ENCODE measurements at regions not wholly inside any gene's neighbourhood (a gene's known extent, or its start where the extent isn't known, plus 50 kb on each side); places are given as distances from the start of the nearest gene placed in this dataset.

DNA sequence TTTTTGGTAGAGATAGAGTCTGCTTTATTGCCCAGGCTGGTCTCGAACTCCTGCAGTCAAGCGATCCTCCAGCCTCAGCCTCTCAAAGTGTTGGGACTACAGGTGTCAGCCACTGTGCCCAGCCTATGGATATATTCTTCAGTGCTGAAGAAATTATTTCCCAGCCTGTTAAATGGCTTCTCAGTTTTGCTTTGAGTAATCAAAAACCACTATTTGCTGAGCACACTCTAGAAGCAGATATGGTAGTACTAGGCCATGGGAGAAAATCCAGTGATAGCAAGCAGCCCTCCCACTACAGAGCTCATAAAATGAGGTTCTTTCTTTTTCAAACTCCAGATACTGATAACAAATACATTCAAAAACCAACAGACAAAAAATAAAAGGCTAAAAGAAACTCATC lies 80.6 kb upstream of the CLDN10 start:
- H3K36me3 ChIP-seq (ENCODE audit: insufficient read depth, low read length): no peaks in the 10 kb centered on the region
- H3K4me3 ChIP-seq: no peak overlapping the region
- H3K27ac ChIP-seq: no peak overlapping the region
- H3K9me3 ChIP-seq (ENCODE audit: low read depth, low read length): no peaks in the 10 kb centered on the region
- TF ChIP-seq EZH2 (IDR thresholded peaks at IDR 0.05) (no peak), POLR2AphosphoS5 (IDR thresholded peaks at IDR 0.05; ENCODE audit: borderline replicate concordance, low read depth, low read length) (no peak), FOXP2 (optimal IDR thresholded peaks at IDR 0.05; ENCODE audit: control extremely low read depth, extremely low read length, insufficient read depth) (no peak)
- no peak for DNase-seq (ENCODE audit: low read depth, low spot score)
- H3K9ac ChIP-seq (ENCODE audit: insufficient read length): no peak overlapping the region

DNA sequence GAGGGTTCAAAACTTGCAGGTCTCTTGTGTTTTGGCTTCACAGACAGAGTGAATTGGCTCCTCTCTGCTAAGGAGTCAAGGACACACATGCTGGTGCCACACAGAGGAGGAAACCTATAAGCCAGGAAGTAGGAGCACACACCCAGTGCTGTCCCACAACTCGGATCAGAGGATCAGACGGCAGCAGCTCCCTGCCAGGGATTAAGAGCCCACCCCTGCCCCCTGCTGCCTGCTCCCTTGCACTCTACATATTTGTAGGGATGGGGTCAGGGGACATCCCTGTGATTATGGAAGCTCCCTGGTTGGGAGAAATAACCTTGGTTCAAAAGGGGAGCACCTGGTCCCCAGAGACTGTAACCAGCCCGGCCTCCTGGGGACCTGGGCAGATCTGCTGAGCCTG lies 77.5 kb upstream of the CLDN10 start:
- Histone ChIP-seq H3K4me3 (no peak overlapping the region), H3K36me3 (ENCODE audit: insufficient read depth, low read length) (no peaks in the 10 kb centered on the region), H3K9ac (ENCODE audit: insufficient read length) (no peak overlapping the region), H3K27ac (no peak overlapping the region), H3K9me3 (ENCODE audit: low read depth, low read length) (no peaks in the 10 kb centered on the region)
- no peak for DNase-seq (ENCODE audit: low read depth, low spot score)
- no peak for TF ChIP-seq POLR2AphosphoS5 (IDR thresholded peaks at IDR 0.05; ENCODE audit: borderline replicate concordance, low read depth, low read length)
- no peak for TF ChIP-seq FOXP2 (optimal IDR thresholded peaks at IDR 0.05; ENCODE audit: control extremely low read depth, extremely low read length, insufficient read depth)
- no peak for TF ChIP-seq EZH2 (IDR thresholded peaks at IDR 0.05)

DNA sequence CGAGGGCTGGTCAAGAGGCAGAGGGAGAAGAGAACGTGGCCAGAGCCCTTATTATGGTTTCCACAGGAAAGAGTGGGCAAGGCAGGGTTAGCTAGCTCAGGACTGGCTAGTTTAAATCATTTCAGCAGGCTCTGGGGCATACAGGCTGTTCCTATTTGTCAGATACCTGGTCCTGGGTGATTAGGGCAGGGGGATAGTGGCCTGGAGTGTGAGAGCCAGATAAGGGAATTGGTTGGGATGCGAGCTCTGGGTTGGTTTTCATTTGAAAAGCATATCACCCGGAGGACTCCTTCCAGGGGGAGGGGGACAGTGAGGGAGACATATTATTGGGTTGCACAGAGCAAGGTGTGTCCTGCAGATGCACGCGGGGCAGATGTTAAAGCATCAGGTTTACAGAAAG lies 75.3 kb upstream of the CLDN10 start:
- Histone ChIP-seq H3K9me3 (ENCODE audit: low read depth, low read length) (no peaks in the 10 kb centered on the region), H3K27ac (no peak overlapping the region), H3K9ac (ENCODE audit: insufficient read length) (no peak overlapping the region), H3K4me3 (no peak overlapping the region), H3K36me3 (ENCODE audit: insufficient read depth, low read length) (no peaks in the 10 kb centered on the region)
- no peak for DNase-seq (ENCODE audit: low read depth, low spot score)
- TF ChIP-seq POLR2AphosphoS5 (IDR thresholded peaks at IDR 0.05; ENCODE audit: borderline replicate concordance, low read depth, low read length) (no peak), FOXP2 (optimal IDR thresholded peaks at IDR 0.05; ENCODE audit: control extremely low read depth, extremely low read length, insufficient read depth) (no peak), EZH2 (IDR thresholded peaks at IDR 0.05) (no peak)

DNA sequence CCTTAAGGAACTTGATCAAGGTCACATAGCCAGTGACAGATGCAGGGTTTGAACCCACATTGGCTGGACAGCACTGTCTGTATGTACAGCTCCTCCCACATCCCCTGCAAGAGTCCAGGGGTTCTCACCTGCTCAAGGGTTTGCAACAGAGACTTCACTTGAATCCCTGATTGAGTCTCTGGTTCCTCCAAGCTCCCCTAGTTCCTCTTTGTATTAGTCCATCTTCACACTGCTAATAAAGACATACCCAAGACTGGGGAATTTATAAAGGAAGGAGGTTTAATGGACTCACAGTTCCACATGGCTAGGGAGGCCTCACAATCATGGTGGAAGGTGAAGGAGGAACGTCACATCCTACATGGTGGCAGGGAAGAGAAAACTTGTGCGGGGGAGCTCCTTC lies 72.8 kb upstream of the CLDN10 start:
- no peaks in the 10 kb centered on the region for H3K36me3 ChIP-seq (ENCODE audit: insufficient read depth, low read length)
- TF ChIP-seq POLR2AphosphoS5 (IDR thresholded peaks at IDR 0.05; ENCODE audit: borderline replicate concordance, low read depth, low read length) (no peak), EZH2 (IDR thresholded peaks at IDR 0.05) (no peak), FOXP2 (optimal IDR thresholded peaks at IDR 0.05; ENCODE audit: control extremely low read depth, extremely low read length, insufficient read depth) (no peak)
- no peak for DNase-seq (ENCODE audit: low read depth, low spot score)
- H3K9me3 ChIP-seq (ENCODE audit: low read depth, low read length): no peaks in the 10 kb centered on the region
- H3K4me3 ChIP-seq: no peak overlapping the region
- no peak overlapping the region for H3K9ac ChIP-seq (ENCODE audit: insufficient read length)
- no peak overlapping the region for H3K27ac ChIP-seq

DNA sequence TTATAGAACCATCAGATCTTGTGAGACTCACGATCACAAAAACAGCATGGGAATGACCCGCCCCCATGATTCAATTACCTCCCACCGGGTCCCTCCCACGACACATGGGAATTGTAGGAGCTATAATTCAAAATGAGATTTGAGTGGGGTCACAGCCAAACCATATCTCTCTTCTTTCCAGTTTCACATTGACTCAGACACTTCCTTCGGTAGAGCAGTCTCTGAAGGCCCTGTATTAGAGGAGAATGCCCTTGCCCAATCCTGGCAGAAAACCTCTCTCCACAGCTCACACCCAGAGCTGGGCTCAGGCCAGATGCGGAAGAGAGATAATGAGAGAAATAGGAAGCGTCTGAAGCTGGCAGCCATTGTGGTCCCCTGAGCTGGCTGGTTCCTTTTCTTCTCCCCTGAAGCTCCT lies 72.4 kb upstream of the CLDN10 start:
- DNase-seq (ENCODE audit: low read depth, low spot score): no peak
- H3K9ac ChIP-seq (ENCODE audit: insufficient read length): no peak overlapping the region
- H3K36me3 ChIP-seq (ENCODE audit: insufficient read depth, low read length): no peaks in the 10 kb centered on the region
- no peaks in the 10 kb centered on the region for H3K9me3 ChIP-seq (ENCODE audit: low read depth, low read length)
- H3K27ac ChIP-seq: no peak overlapping the region
- TF ChIP-seq POLR2AphosphoS5 (IDR thresholded peaks at IDR 0.05; ENCODE audit: borderline replicate concordance, low read depth, low read length): no peak
- no peak for TF ChIP-seq FOXP2 (optimal IDR thresholded peaks at IDR 0.05; ENCODE audit: control extremely low read depth, extremely low read length, insufficient read depth)
- no peak for TF ChIP-seq EZH2 (IDR thresholded peaks at IDR 0.05)
- H3K4me3 ChIP-seq: no peak overlapping the region

DNA sequence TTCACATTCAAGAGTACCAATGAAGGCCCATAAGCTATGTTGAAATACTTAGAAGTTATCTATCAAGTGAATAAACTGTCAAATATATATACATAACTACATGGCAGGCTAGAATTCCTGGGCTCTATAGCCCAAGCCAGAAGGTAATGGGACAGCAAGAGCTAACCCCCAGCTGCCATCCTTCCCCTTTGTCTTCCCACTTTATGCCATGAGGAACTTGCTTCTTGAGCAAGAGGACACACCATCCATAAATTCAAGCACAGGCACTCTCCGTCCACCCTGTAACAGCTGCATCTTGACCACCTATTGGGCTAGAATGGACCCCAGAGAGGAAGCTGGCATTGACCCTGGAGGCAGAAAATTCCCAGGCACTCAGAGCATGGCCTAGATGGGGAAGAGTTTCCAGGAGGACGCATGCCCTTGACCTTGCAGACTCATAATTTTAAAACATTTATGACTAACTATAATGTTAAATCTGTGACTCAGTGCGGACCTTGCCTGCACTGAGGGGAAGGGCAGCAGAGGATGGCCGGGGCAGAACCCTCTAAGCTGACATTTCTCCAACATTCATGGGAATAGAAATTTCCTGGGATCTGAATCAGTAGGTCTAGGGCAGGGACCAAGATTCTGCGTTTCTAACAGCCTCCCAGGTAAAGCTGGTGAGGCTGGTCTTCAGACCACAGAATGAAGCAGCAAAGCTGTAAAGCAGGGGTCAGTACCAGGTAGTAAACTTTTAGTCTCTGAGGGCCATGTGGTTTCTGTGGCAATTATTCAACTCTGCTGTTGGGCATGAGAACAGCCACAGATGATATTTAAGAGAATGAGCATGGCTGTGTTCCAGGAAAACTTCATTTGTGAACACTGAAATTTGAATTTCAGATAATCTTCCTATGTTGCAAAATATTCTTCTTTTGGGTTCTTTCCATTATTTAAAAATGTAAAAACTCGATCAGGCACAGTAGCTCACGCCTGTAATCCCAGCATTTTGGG lies 71.4 kb upstream of the CLDN10 start:
- no peak overlapping the region for H3K4me3 ChIP-seq
- no peak overlapping the region for H3K9ac ChIP-seq (ENCODE audit: insufficient read length)
- no peak overlapping the region for H3K27ac ChIP-seq
- TF ChIP-seq POLR2AphosphoS5 (IDR thresholded peaks at IDR 0.05; ENCODE audit: borderline replicate concordance, low read depth, low read length) (no peak), FOXP2 (optimal IDR thresholded peaks at IDR 0.05; ENCODE audit: control extremely low read depth, extremely low read length, insufficient read depth) (no peak), EZH2 (IDR thresholded peaks at IDR 0.05) (no peak)
- no peak for DNase-seq (ENCODE audit: low read depth, low spot score)
- no peaks in the 10 kb centered on the region for H3K9me3 ChIP-seq (ENCODE audit: low read depth, low read length)
- H3K36me3 ChIP-seq (ENCODE audit: insufficient read depth, low read length): no peaks in the 10 kb centered on the region

DNA sequence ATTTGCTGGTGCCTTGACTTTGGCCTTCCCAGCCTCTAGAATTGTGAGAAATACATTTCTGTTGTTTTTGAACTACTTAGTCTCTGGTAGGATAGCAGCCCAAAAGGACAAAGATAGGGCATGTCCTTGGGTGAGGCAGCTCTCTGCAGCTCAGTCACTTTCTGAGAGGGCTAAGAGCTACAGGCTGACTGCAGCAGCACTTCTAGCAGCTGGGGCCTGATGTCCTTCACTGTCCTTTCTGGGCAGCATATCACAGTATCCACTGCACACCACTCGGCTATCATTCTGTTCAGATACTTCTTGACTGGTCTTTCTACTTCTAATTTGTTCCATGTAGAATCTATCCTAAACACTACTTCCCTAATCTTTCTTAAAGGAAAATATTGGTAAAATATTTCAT lies 68.5 kb upstream of the CLDN10 start:
- Histone ChIP-seq H3K27ac (no peak overlapping the region), H3K9me3 (ENCODE audit: low read depth, low read length) (no peaks in the 10 kb centered on the region), H3K4me3 (no peak overlapping the region), H3K9ac (ENCODE audit: insufficient read length) (no peak overlapping the region), H3K36me3 (ENCODE audit: insufficient read depth, low read length) (no peaks in the 10 kb centered on the region)
- no peak for DNase-seq (ENCODE audit: low read depth, low spot score)
- no peak for TF ChIP-seq FOXP2 (optimal IDR thresholded peaks at IDR 0.05; ENCODE audit: control extremely low read depth, extremely low read length, insufficient read depth)
- no peak for TF ChIP-seq EZH2 (IDR thresholded peaks at IDR 0.05)
- TF ChIP-seq POLR2AphosphoS5 (IDR thresholded peaks at IDR 0.05; ENCODE audit: borderline replicate concordance, low read depth, low read length): no peak

DNA sequence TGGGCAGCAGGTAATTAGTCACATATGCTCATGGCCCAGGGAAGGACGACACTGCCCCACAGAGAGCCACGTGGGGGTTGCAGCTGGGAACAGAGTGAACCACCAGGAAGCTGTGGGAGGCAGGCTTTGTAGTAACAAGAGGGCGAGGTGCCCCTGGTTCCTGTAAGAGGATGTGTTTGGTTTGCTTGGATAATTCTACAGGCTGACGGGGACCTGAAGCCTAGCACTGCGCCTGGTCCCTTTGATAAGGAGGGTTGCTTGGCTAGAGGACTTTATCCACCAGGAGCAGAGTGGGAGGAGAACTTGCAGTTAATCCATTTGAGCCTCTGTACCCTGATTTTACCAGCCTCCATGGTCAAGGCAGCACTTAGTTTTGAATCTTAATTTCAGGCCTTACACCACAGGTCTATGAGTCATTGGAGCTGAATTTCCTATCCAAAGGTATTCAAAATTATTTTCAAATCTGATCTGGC lies 67.4 kb upstream of the CLDN10 start:
- Histone ChIP-seq H3K4me3 (no peak overlapping the region), H3K36me3 (ENCODE audit: insufficient read depth, low read length) (no peaks in the 10 kb centered on the region), H3K9ac (ENCODE audit: insufficient read length) (no peak overlapping the region), H3K27ac (no peak overlapping the region), H3K9me3 (ENCODE audit: low read depth, low read length) (no peaks in the 10 kb centered on the region)
- DNase-seq (ENCODE audit: low read depth, low spot score): no peak
- no peak for TF ChIP-seq FOXP2 (optimal IDR thresholded peaks at IDR 0.05; ENCODE audit: control extremely low read depth, extremely low read length, insufficient read depth)

All from SK-N-MC (cell line).